HEK293T (cell line): ENCODE measurements at regions not wholly inside any gene's neighbourhood (a gene's known extent, or its start where the extent isn't known, plus 50 kb on each side); places are given as distances from the start of the nearest gene placed in this dataset.

Source experiments
- ARNT ChIP-seq: fragments of 450-650 bp; IDR thresholded peaks from 2 replicates; pipeline ENCODE4 v1.6.1; 2017; ENCODE audit warnings: mild to moderate bottlenecking
- ELF4 ChIP-seq: fragments of 450-650 bp; IDR thresholded peaks from 2 replicates; pipeline ENCODE4 v1.6.1; 2017; ENCODE audit warnings: antibody characterized with exemption
- FOXK2 ChIP-seq: fragments of 450-650 bp; IDR thresholded peaks from 2 replicates; pipeline ENCODE4 v1.6.1; 2016; ENCODE audit warnings: mild to moderate bottlenecking
- FOXM1 ChIP-seq: fragments of 450-650 bp; IDR thresholded peaks from 2 replicates; pipeline ENCODE4 v1.6.1; 2017; ENCODE audit warnings: mild to moderate bottlenecking, borderline replicate concordance
- HDGF ChIP-seq: fragments of 450-650 bp; IDR thresholded peaks from 2 replicates; pipeline ENCODE4 v1.6.1; 2017; ENCODE audit warnings: antibody characterized with exemption, borderline replicate concordance
- L3MBTL2 ChIP-seq: fragments of 450-650 bp; conservative IDR thresholded peaks from 2 replicates; pipeline ENCODE4 v1.6.1; 2016; ENCODE audit warnings: mild to moderate bottlenecking
- LEF1 ChIP-seq: fragments of 450-650 bp; IDR thresholded peaks from 2 replicates; pipeline ENCODE4 v1.6.1; 2017; ENCODE audit warnings: mild to moderate bottlenecking, borderline replicate concordance
- NFRKB ChIP-seq: fragments of 450-650 bp; IDR thresholded peaks from 2 replicates; pipeline ENCODE4 v1.6.1; 2016; ENCODE audit warnings: mild to moderate bottlenecking, moderate library complexity
- SP1 ChIP-seq: fragments of 450-650 bp; IDR thresholded peaks from 2 replicates; pipeline ENCODE4 v1.6.1; 2017
- SUZ12 ChIP-seq: fragments of 450-650 bp; IDR thresholded peaks from 2 replicates; pipeline ENCODE4 v1.6.1; 2016; ENCODE audit warnings: mild to moderate bottlenecking
- ZNF384 ChIP-seq: fragments of 450-650 bp; IDR thresholded peaks from 2 replicates; pipeline ENCODE4 v1.6.1; 2016

- no peak for TF ChIP-seq SUZ12
- no peak for TF ChIP-seq ELF4
- TF ChIP-seq ARNT: no peak
- no peak for TF ChIP-seq LEF1
- no peak for TF ChIP-seq NFRKB
- no peak for TF ChIP-seq ZNF384
- no peak for TF ChIP-seq SP1
- no peak for TF ChIP-seq L3MBTL2
- TF ChIP-seq HDGF: no peak
- no peak for TF ChIP-seq FOXM1
- no peak for TF ChIP-seq FOXK2
Measured at GRCh38 chr5:89604342-89604741, 721.4 kb upstream of the MEF2C start.
